ENCODE measurements at regions not wholly inside any gene's neighbourhood (a gene's known extent, or its start where the extent isn't known, plus 50 kb on each side); places are given as distances from the start of the nearest gene placed in this dataset.

- no peak for TF ChIP-seq CTCF (IDR thresholded peaks at IDR 0.05; ENCODE audit: insufficient read depth, missing control alignments)
- FAIRE-seq (no peak), DNase-seq (ENCODE audit: insufficient read length, low spot score) (no peak)
Measured at GRCh38 chr4:119690871-119691270, 62.3 kb upstream of the PDE5A start.

GRCh38 chr4:119688446-119688845, 59.8 kb upstream of the PDE5A start:
- DNase-seq (ENCODE audit: insufficient read length, low spot score), result no peak
- no peak for TF ChIP-seq CTCF (IDR thresholded peaks at IDR 0.05; ENCODE audit: insufficient read depth, missing control alignments)
- FAIRE-seq, result no peak

- no peak for FAIRE-seq
- no peak for DNase-seq (ENCODE audit: insufficient read length, low spot score)
- no peak for TF ChIP-seq CTCF (IDR thresholded peaks at IDR 0.05; ENCODE audit: insufficient read depth, missing control alignments)
Measured at GRCh38 chr4:119684463-119684862, 55.9 kb upstream of the PDE5A start.

- DNase-seq (ENCODE audit: insufficient read length, low spot score) (no peak), FAIRE-seq (no peak)
- no peak for TF ChIP-seq CTCF (IDR thresholded peaks at IDR 0.05; ENCODE audit: insufficient read depth, missing control alignments)
Measured at GRCh38 chr4:119683518-119683917, 54.9 kb upstream of the PDE5A start.

- TF ChIP-seq CTCF (IDR thresholded peaks at IDR 0.05; ENCODE audit: insufficient read depth, missing control alignments), result no peak
- DNase-seq (ENCODE audit: insufficient read length, low spot score) (no peak), FAIRE-seq (no peak)
Measured at GRCh38 chr4:119682099-119682498, 53.5 kb upstream of the PDE5A start.

GRCh38 chr4:119679251-119679650, 50.6 kb upstream of the PDE5A start:
- no peak for TF ChIP-seq CTCF (IDR thresholded peaks at IDR 0.05; ENCODE audit: insufficient read depth, missing control alignments)
- no peak for FAIRE-seq
- no peak for DNase-seq (ENCODE audit: insufficient read length, low spot score)

GRCh38 chr4:119678761-119679160, 50.2 kb upstream of the PDE5A start:
- no peak for TF ChIP-seq CTCF (IDR thresholded peaks at IDR 0.05; ENCODE audit: insufficient read depth, missing control alignments)
- FAIRE-seq, result no peak
- no peak for DNase-seq (ENCODE audit: insufficient read length, low spot score)

Data from D721Med (cell line).